Jurkat, Clone E6-1 (cell line): ENCODE measurements at regions not wholly inside any gene's neighbourhood (a gene's known extent, or its start where the extent isn't known, plus 50 kb on each side); places are given as distances from the start of the nearest gene placed in this dataset.

ENCODE experiments used
- DNase-seq: peaks from one replicate; pipeline ENCODE4 v3.0.0-alpha.2; 2011; ENCODE audit warnings: low read depth, low spot score
- H3K4me3 ChIP-seq: 2 replicates; pipeline ENCODE4 v1.5.1; 2011; ENCODE audit warnings: mild to moderate bottlenecking, low read length, control low read depth, moderate library complexity

DNA sequence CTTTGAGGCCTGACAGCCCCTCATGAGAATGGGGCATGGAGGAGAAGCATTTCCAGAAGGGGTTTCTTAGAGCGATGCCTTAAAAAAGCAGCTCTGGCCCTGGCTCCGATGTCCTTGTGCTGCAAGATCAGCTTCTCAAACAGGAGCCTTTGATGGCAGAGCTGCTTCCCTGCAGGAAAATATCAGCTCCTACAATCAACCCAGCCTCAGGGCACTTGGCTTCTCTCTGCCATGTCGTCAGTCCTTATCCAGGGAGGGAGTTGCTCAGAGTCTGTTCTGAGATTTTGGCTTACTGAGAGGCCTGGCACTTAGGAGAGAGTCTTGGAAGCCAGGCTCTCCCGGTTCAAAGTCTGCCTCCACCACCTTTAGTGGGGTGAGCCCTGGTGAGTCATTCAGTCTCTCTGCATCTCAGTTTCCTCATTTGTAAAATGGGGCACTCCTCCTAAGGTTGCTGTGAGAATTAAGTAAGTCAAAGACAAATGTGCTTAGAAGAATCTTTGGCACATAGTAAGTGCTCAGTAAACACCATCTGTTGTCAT, 184.4 kb downstream of the HAPSTR1 start:
- H3K4me3 ChIP-seq, result no peak overlapping the region
- no peak for DNase-seq

- no peak overlapping the region for H3K4me3 ChIP-seq
- DNase-seq, result no peak
These were observed 188.0 kb downstream of the HAPSTR1 start for GRCh38 chr16:9279291-9280068.

DNA sequence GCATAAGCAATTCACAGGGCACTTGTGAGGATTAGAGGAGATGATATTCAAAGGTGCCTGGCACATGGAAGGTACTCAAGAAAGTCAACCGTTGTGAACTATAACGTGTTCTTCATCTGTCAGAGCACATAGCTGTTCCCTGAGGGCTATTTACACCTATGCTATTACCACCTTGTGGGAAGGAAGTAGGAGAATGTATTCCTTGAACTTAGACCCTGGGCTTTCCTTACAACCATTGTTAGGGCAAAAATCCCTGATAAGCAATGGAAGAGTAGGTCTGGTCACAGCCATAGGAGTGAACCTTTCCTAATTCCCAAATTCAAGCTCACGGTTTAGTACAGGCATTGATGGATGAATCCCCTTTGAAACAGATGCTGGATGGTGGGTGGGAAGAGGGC, 188.6 kb downstream of the HAPSTR1 start:
- no peak for DNase-seq
- H3K4me3 ChIP-seq, result no peak overlapping the region

DNA sequence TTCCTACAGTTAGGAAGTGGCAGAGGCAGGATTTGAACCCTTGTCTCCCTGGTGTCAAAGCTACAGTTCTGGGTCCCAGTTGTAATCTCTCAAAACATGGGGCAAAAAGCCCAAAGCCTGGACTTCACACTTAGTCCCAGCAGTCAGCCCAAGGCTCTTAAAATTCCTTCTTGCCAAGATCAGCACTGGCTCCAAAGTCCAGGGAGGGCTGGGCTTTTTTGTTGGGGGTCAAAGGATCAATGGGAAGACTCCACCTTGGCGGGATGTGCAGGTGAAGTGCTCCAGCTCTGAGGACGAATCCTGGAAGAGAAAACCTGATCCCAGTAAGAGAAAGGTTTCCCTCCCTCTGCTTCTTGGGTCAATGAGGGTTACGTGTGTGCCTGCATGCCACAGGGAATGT, 195.5 kb downstream of the HAPSTR1 start:
- H3K4me3 ChIP-seq, result no peak overlapping the region
- DNase-seq, result no peak

- no peak overlapping the region for H3K4me3 ChIP-seq
These were observed 204.8 kb downstream of the HAPSTR1 start for GRCh38 chr16:9296271-9296590.

DNA sequence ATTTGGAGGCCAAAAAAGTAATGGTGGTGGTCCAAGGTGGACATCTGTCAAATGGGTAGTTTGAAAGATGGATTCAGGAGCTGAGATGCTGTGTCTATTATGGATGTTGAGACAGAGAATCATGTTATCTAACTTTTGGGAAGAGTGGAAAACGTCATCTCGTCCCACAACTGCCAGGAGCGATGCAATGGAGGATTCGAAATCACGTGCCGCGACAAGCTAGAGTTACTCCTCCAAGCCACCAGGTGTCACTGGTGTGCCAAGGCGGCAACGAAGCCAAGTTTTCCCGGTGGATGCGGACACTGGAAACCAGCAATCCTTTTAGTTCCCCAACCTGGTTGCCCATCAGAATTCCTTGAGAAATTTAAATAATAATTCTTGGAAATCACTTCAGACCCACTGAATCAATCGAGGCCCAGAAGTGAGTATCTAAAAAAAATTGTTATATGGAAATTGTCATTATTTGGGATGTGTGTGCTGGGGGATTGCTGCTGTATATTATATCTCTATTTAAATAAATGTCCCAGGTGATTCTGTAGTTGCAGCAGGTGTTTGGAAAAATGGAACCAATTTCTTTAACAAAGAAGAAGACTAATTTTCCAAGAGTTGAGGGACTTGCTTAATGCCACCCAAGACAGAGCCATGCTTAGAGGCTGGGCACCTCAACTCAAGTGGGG, 206.1 kb downstream of the HAPSTR1 start:
- no peak for DNase-seq
- no peak overlapping the region for H3K4me3 ChIP-seq

More at GRCh38 chr16:9296271-9296590, 204.8 kb downstream of the HAPSTR1 start:
- DNase-seq, result no peak

GRCh38 chr16:9300252-9300651, 208.8 kb downstream of the HAPSTR1 start:
- H3K4me3 ChIP-seq, result no peak overlapping the region
- DNase-seq, result no peak

- H3K4me3 ChIP-seq, result no peak overlapping the region
- DNase-seq, result no peak
These were observed 210.6 kb downstream of the HAPSTR1 start for GRCh38 chr16:9302072-9302471.

GRCh38 chr16:9306753-9307152, 215.3 kb downstream of the HAPSTR1 start:
- no peak for DNase-seq
- H3K4me3 ChIP-seq, result no peak overlapping the region

DNA sequence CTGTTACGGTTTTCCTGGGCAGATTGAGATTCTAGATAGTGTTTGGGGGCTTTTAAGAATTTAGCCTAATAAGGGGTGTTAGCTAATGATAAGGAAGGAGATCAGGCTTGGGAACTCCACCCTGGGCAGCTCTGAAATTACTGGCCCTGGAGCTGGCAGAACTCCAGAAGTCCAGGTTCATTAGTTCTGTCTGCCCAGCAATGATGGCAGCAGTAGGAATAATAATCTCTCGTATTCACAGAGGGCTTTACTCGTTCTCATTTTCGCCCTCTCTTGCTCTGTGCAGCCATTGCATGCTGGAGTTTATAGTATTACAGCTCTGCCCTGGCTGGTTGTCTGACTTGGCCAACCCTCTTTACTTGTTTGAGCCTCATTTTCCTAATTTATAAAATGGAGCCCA, 216.0 kb downstream of the HAPSTR1 start:
- H3K4me3 ChIP-seq, result no peak overlapping the region
- no peak for DNase-seq

DNA sequence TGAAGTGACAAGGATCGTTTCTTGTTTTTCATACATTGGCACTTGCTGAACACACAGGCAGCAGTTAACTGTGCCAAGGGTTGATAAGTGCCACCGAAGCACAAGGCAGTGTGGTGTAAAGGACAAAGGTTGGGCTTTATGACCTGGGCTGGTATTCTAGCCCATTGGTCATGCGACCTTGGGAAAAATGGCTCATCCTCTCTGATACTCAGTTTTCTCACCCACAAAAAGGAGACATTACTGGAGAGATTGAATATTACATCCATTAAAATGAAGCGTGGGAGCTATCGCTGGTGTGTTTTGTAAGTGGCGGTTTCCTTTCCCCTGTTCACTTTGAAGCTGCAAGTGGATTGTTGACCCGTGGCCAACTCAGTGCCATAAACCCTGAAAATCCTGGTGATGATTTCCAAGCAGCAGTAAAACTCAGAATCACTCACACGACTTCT, 216.9 kb downstream of the HAPSTR1 start:
- no peak for DNase-seq
- H3K4me3 ChIP-seq, result no peak overlapping the region

- H3K4me3 ChIP-seq, result no peak overlapping the region
- DNase-seq, result no peak
These were observed 217.4 kb downstream of the HAPSTR1 start for GRCh38 chr16:9308850-9309249.

DNA sequence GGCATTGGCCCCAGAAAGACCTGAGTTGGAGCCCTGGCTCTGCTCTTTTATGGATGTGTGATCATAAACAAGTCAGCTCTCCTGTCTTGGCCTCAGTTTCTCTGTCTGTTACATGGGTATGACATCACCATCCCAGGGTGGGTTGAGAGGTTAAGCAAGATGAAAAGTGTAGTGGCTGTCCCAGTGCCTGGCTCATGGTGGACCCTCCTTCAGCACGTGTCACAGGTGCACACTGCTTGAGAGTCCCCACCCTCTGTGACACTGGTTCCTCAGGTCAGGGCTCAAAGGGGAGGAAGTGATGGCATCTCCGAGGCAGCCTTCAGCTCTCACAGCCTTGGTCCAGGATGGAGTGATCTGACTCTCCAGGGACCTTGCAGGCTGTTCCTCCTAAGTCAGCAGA, 218.4 kb downstream of the HAPSTR1 start:
- DNase-seq, result no peak
- H3K4me3 ChIP-seq, result no peak overlapping the region

GRCh38 chr16:9311303-9311954, 220.0 kb downstream of the HAPSTR1 start:
- no peak overlapping the region for H3K4me3 ChIP-seq
- DNase-seq, result no peak

DNA sequence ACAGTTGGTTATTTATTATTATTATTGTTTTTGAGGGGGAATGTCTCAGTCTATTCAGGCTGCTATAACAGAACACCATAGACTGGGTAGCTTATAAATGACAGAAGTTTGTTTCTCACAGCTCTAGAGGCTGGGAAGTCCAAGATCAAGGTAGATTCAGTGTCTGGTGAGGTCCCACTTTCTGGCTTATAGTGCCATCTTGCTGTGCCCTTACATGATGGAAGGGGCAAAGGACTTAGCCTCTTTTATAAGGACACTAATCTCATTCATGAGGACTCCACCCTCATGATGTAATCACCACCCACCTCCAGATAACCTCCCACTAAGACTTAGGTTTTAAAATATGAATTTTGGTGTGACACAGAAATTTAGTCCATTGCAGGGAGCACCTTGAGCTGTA, 224.6 kb downstream of the HAPSTR1 start:
- no peak for DNase-seq
- no peak overlapping the region for H3K4me3 ChIP-seq

GRCh38 chr16:9316615-9317014, 225.2 kb downstream of the HAPSTR1 start:
- no peak overlapping the region for H3K4me3 ChIP-seq
- DNase-seq, result no peak

DNA sequence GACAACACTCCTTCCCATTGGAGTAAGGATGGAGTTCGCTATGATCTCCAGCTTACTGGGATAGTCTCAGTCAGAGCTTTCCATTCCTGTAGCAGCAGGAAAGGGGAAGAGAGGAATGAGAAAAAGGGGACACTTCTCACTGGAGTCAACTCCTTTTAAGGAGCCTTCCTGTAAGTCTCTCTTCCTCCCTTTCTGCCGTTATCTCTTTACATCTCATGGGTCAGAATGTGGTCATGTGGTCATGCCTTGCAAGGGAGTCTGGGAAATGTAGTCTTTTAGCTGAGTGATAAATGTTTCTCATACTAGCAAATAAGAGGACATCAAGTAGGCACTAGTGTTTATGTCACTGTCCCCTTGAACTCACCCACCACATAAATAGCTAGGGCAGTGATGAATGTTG, 227.3 kb downstream of the HAPSTR1 start:
- DNase-seq, result peak; percentile 24
- H3K4me3 ChIP-seq, result no peak overlapping the region

DNA sequence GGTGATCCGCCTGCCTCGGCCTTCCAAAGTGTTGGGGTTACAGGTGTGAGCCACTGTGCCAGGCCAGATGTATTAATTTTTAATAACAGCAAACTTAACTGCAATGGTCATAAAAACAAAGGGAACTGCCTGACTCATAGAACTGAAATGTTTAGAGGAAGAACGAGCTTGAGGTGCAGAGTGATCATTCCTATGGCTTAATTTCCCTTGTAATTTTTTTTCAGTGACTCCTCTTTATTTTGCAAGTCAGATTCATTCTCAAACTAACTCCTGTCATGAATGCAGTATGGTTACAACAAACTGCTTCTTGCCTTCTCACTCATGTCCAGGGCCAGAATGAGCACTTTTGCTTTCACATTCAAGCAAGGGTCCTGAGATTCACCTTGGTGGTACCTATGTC, 231.3 kb downstream of the HAPSTR1 start:
- DNase-seq, result no peak
- H3K4me3 ChIP-seq, result no peak overlapping the region

DNA sequence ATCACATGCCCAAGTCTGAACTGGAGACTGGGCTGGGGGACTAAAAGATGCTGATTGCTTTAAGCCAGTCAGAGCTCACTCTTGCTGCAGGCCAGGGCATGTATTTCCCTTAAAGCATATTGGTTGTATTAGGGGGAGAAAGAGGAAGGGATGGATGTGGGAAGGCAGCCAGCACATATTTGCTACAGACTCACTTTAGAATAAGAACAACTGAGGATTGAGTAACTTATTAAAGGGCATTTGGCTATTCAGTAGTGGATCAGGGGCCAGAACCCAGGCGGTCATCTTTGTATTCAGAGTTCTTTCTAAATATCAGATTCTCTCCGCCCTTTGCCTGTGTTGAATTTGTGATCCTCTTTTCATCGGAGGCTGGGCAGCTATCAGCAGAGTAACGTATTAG, 231.7 kb downstream of the HAPSTR1 start:
- H3K4me3 ChIP-seq, result no peak overlapping the region
- no peak for DNase-seq

DNA sequence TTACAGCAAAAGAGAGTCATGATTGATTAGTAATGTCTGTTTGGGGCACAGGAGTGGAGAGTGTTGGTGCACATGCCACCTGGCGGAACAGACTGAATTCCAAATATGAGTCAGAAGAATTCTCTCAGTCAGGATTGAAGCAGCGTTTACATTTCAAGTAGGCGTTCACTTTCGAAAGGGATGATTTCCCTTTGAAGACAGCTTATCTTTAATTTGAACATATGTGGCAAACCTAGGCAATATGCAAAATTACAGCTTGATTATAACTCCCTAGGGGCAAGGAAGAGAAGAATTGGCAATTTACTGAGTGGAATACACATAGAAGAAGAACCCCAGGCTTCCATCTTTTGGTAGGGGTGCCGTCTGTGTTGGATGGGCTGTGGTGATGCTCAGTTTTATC, 235.8 kb downstream of the HAPSTR1 start:
- DNase-seq, result no peak
- no peak overlapping the region for H3K4me3 ChIP-seq
